ENCODE measurements at regions not wholly inside any gene's neighbourhood (a gene's known extent, or its start where the extent isn't known, plus 50 kb on each side); places are given as distances from the start of the nearest gene placed in this dataset.

DNA sequence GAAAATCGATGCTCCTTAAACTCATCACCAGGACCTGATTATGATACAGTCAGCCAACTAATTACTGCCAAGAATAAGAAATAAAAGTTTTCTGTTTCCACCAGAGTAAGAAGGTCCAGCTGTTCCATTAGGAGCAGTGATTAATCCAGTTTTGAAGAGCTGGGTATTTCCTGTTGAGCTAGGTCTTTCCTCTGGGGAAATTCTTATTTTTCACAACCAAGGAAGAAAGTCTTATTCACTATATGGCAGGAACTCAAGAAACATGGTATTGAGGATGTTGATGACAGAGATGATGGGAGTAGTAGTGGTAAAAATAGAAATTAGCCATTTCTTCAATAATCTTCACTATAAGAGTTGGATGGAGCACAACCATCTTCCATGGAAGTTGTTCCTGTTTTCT, 374.6 kb upstream of the RUNX1 start:
- TF ChIP-seq, protein P1, sequence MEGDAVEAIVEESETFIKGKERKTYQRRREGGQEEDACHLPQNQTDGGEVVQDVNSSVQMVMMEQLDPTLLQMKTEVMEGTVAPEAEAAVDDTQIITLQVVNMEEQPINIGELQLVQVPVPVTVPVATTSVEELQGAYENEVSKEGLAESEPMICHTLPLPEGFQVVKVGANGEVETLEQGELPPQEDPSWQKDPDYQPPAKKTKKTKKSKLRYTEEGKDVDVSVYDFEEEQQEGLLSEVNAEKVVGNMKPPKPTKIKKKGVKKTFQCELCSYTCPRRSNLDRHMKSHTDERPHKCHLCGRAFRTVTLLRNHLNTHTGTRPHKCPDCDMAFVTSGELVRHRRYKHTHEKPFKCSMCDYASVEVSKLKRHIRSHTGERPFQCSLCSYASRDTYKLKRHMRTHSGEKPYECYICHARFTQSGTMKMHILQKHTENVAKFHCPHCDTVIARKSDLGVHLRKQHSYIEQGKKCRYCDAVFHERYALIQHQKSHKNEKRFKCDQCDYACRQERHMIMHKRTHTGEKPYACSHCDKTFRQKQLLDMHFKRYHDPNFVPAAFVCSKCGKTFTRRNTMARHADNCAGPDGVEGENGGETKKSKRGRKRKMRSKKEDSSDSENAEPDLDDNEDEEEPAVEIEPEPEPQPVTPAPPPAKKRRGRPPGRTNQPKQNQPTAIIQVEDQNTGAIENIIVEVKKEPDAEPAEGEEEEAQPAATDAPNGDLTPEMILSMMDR (IDR thresholded peaks at IDR 0.05; ENCODE audit: low read depth, low read length, poor library complexity, severe bottlenecking): no peak
- no peak for TF ChIP-seq EZH2phosphoT487 (IDR thresholded peaks at IDR 0.05; ENCODE audit: borderline replicate concordance, low read length)

Measured in DOHH2 (cell line).